ENCODE measurements at regions not wholly inside any gene's neighbourhood (a gene's known extent, or its start where the extent isn't known, plus 50 kb on each side); places are given as distances from the start of the nearest gene placed in this dataset.

- no peak overlapping the region for H2AFZ ChIP-seq (ENCODE audit: low read length)
- no TSS peak for BruUV-seq (replicated peaks)
- ChIA-PET CTCF (ENCODE audit: low intra/inter-chr PET ratio, low total read pairs) (no interaction called here), POLR2A (no interaction called here)
- no peak overlapping the region for H3K4me2 ChIP-seq (ENCODE audit: low read depth, low read length)
- H3K27ac ChIP-seq (ENCODE audit: extremely low read length, insufficient read depth, low read length): no peak overlapping the region
- no peaks in the 10 kb centered on the region for H3K27me3 ChIP-seq (ENCODE audit: control insufficient read depth in 1 of 2, insufficient read depth in 2 of 2, low read length in 2 of 2)
- in situ Hi-C loops (cut with HindIII; ENCODE audit: extremely low pct_ligation_motif_present, low pct_unique_long_range_greater_than_20kb): loop anchor here (10.0 kb wide), 1 partner anchor 59 kb away; no protein-coding TSS in a partner anchor
- no peaks in the 10 kb centered on the region for H3K36me3 ChIP-seq (replicated peaks in 1 of 2; ENCODE audit: control insufficient read depth in 1 of 2, insufficient read depth in 2 of 2, low read length in 2 of 2)
- no peak overlapping the region for H3K9ac ChIP-seq (ENCODE audit: insufficient read depth, low read depth, low read length)
- WGBS (ENCODE audit: low lambda C conversion rate): 3% methylated on average over 4 of the region's 4 CpGs
- no peaks in the 10 kb centered on the region for H3K79me2 ChIP-seq (ENCODE audit: insufficient read depth, low read length)
- ATAC-seq (no peak), FAIRE-seq (no peak), DNase-seq (ENCODE audit: low spot score) (no peak)
- intact Hi-C loops (cut with micrococcal nuclease; ENCODE audit: unreplicated experiment): no loop called here
- no peaks in the 10 kb centered on the region for H3K9me3 ChIP-seq (ENCODE audit: low read length)
- H3K4me3 ChIP-seq (replicated peaks in 1 of 3; ENCODE audit: insufficient read depth in 1 of 3, low read depth in 2 of 3, low read length in 3 of 3): no peak overlapping the region
- H4K20me1 ChIP-seq (ENCODE audit: insufficient read depth, low read length): no peaks in the 10 kb centered on the region
- no peaks in the 10 kb centered on the region for H3K4me1 ChIP-seq (ENCODE audit: insufficient read depth, low read length)
- TF ChIP-seq ZBTB4 (CRISPR knock-in tag; IDR thresholded peaks at IDR 0.05; ENCODE audit: borderline replicate concordance): no peak
- no peak for TF ChIP-seq CCAR2 (optimal IDR thresholded peaks at IDR 0.05; ENCODE audit: low read depth, low read length)
- TF ChIP-seq BORCS8-MEF2B (CRISPR knock-in tag; IDR thresholded peaks at IDR 0.05): no peak
These were observed 435.7 kb downstream of the DMAC1 start for GRCh38 chr9:7363777-7364477.

DNA sequence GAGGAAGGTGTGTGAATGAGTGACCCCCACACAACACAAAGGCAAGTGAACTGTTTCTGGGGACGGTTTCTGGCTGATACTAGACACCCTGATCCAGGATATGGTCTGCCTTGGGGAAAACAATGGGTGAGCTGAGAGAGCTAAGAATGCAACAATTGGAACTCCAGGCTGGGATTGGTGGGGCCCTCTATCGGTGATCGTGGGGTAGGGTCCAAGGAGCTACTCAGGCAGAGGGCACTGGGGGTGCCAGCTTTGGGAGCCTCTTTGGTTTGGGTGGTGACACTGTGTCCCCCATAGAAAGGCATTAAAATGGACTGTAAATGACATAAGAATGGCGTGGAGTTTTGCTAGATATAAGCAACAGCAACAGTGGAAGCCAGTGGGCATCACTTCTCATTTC, 439.1 kb downstream of the DMAC1 start:
- H3K27me3 ChIP-seq (ENCODE audit: control insufficient read depth in 1 of 2, insufficient read depth in 2 of 2, low read length in 2 of 2): no peaks in the 10 kb centered on the region; a peak in 1 of 5 replicates
- DNase-seq (ENCODE audit: low spot score) (no peak), FAIRE-seq (no peak), ATAC-seq (no peak)
- no peak overlapping the region for H3K27ac ChIP-seq (ENCODE audit: extremely low read length, insufficient read depth, low read length)
- WGBS (ENCODE audit: low lambda C conversion rate): 0% methylated on average over 4 of the region's 4 CpGs
- no peak overlapping the region for H2AFZ ChIP-seq (ENCODE audit: low read length)
- no peak overlapping the region for H3K4me2 ChIP-seq (ENCODE audit: low read depth, low read length)
- no peak overlapping the region for H3K9ac ChIP-seq (ENCODE audit: insufficient read depth, low read depth, low read length)
- H3K79me2 ChIP-seq (ENCODE audit: insufficient read depth, low read length): no peaks in the 10 kb centered on the region
- no peaks in the 10 kb centered on the region for H3K9me3 ChIP-seq (ENCODE audit: low read length)
- BruUV-seq (replicated peaks): no TSS peak
- H3K36me3 ChIP-seq (replicated peaks in 1 of 2; ENCODE audit: control insufficient read depth in 1 of 2, insufficient read depth in 2 of 2, low read length in 2 of 2): no peaks in the 10 kb centered on the region
- no peaks in the 10 kb centered on the region for H4K20me1 ChIP-seq (ENCODE audit: insufficient read depth, low read length)
- CTCF ChIA-PET (ENCODE audit: low intra/inter-chr PET ratio, low total read pairs): no interaction called here
- intact Hi-C loops (cut with micrococcal nuclease; ENCODE audit: unreplicated experiment) (no loop called here), in situ Hi-C loops (cut with HindIII; ENCODE audit: extremely low pct_ligation_motif_present, low pct_unique_long_range_greater_than_20kb) (loop anchor here (10.0 kb wide), 1 partner anchor 56 kb away; no protein-coding TSS in a partner anchor)
- no peaks in the 10 kb centered on the region for H3K4me1 ChIP-seq (ENCODE audit: insufficient read depth, low read length)
- no peak overlapping the region for H3K4me3 ChIP-seq (replicated peaks in 1 of 3; ENCODE audit: insufficient read depth in 1 of 3, low read depth in 2 of 3, low read length in 3 of 3)
- POLR2A ChIA-PET: no interaction called here
- TF ChIP-seq ZNF33A (CRISPR knock-in tag; IDR thresholded peaks at IDR 0.05; ENCODE audit: borderline replicate concordance): no peak
- TF ChIP-seq ZFP36 (IDR thresholded peaks at IDR 0.05; ENCODE audit: borderline replicate concordance, low read depth, low read length, partially characterized antibody): no peak
- TF ChIP-seq, protein P1, sequence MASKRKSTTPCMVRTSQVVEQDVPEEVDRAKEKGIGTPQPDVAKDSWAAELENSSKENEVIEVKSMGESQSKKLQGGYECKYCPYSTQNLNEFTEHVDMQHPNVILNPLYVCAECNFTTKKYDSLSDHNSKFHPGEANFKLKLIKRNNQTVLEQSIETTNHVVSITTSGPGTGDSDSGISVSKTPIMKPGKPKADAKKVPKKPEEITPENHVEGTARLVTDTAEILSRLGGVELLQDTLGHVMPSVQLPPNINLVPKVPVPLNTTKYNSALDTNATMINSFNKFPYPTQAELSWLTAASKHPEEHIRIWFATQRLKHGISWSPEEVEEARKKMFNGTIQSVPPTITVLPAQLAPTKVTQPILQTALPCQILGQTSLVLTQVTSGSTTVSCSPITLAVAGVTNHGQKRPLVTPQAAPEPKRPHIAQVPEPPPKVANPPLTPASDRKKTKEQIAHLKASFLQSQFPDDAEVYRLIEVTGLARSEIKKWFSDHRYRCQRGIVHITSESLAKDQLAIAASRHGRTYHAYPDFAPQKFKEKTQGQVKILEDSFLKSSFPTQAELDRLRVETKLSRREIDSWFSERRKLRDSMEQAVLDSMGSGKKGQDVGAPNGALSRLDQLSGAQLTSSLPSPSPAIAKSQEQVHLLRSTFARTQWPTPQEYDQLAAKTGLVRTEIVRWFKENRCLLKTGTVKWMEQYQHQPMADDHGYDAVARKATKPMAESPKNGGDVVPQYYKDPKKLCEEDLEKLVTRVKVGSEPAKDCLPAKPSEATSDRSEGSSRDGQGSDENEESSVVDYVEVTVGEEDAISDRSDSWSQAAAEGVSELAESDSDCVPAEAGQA (IDR thresholded peaks at IDR 0.05; ENCODE audit: low read depth): no peak
- TF ChIP-seq, protein P1 (CRISPR knock-in tag; IDR thresholded peaks at IDR 0.05; ENCODE audit: borderline replicate concordance): no peak
- TF ChIP-seq CC2D1A (CRISPR knock-in tag; IDR thresholded peaks at IDR 0.05): no peak
- TF ChIP-seq SP4 (CRISPR knock-in tag; IDR thresholded peaks at IDR 0.05): no peak

Measured in HepG2 (cell line).